ENCODE measurements at regions not wholly inside any gene's neighbourhood (a gene's known extent, or its start where the extent isn't known, plus 50 kb on each side); places are given as distances from the start of the nearest gene placed in this dataset.

DNA sequence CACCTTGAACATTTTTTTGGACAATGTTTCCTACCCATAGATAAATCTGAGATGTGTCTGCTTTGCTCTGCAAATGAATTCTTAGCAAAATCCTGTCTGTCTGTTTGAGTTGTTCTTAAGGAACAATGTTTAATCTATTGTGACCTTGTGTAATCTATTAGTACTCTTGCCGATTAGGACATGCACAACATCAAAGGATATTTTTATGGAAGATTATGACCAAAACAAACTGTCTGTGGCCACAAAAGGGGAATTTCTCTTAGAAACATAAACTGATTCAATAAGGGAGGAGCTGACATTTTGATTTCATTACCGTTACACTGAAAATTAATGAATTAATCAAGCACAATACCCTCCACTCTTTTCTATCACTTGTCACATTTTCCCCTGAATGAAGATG is 323.0 kb upstream of the PRR16 start:
- TF ChIP-seq EZH2 (IDR thresholded peaks at IDR 0.05; ENCODE audit: insufficient read depth, poor library complexity, severe bottlenecking) (no peak), EZH2phosphoT487 (IDR thresholded peaks at IDR 0.05; ENCODE audit: insufficient read depth, low read depth) (no peak)

Data from GM23248 (cell line).